HepG2 (cell line): ENCODE measurements at regions not wholly inside any gene's neighbourhood (a gene's known extent, or its start where the extent isn't known, plus 50 kb on each side); places are given as distances from the start of the nearest gene placed in this dataset.
A peak's percentile ranks its signal among the peaks of the same experiment; 100 is the strongest.

ENCODE experiments used
- ATAC-seq: fragments of 200-7000 bp; cut with Tn5 transposase; 3 replicates; pipeline ENCODE4 v1.9.1; 2020; ENCODE audit warnings: mild to moderate bottlenecking, moderate library complexity
- BruUV-seq: library from RNA; stranded (reverse); fragments of 400-500 nt; replicated peaks from 2 replicates; lab custom pipeline; 2021; lab: Mats Ljungman, UMichigan
- CTCF ChIA-PET: fragments of 300-600 bp; formaldehyde crosslinking; extraction: SDS; loops from one replicate; lab custom pipeline; 2021; ENCODE audit warnings: low total read pairs, inconsistent platforms, low intra/inter-chr PET ratio; lab: Yijun Ruan, JAX
- POLR2A ChIA-PET: fragments of 350-600 bp; sonication (Branson Sonifier 250); formaldehyde crosslinking; loops from one replicate; lab custom pipeline; 2020; ENCODE audit warnings: antibody characterized with exemption, inconsistent platforms; lab: Yijun Ruan, JAX
- DNase-seq: peaks from one replicate; pipeline ENCODE4 v3.0.0-alpha.2; 2015; ENCODE audit warnings: low spot score
- FAIRE-seq: peaks from 3 replicates; lab custom pipeline; 2011; peaks lifted over from hg19 to GRCh38; lab: Jason Lieb, UNC
- H2AFZ ChIP-seq: one replicate; pipeline ENCODE4 v1.6.1; 2011; ENCODE audit warnings: low read length, inconsistent platforms
- H3K27ac ChIP-seq: fragments of 300-600 bp; 3 replicates; pipeline ENCODE4 v1.8.0; 2011; ENCODE audit warnings: mixed run types, mild to moderate bottlenecking, mixed read lengths, low read length, inconsistent platforms; ENCODE audit not compliant: insufficient read depth; ENCODE audit errors: extremely low read length
- H3K27me3 ChIP-seq, 2 experiments: fragments of 200-600 bp in 1 of 2; 2 replicates in 1 of 2; 3 replicates in 1 of 2; pipeline versions ENCODE4 v1.6.0 to v1.8.0; 2011; ENCODE audit warnings: low read length in 2 of 2, mild to moderate bottlenecking in 2 of 2, moderate library complexity in 2 of 2, inconsistent platforms in 1 of 2; ENCODE audit not compliant: insufficient read depth in 2 of 2, control insufficient read depth in 1 of 2
- H3K36me3 ChIP-seq, 2 experiments: fragments of 200-600 bp in 1 of 2; replicated peaks in 1 of 2; 2 replicates in 1 of 2; 3 replicates in 1 of 2; pipeline versions ENCODE4 v1.5.1 to v1.8.0; 2011; ENCODE audit warnings: low read length in 2 of 2, inconsistent platforms in 1 of 2; ENCODE audit not compliant: insufficient read depth in 2 of 2, control insufficient read depth in 1 of 2
- H3K4me1 ChIP-seq: 2 replicates; pipeline ENCODE4 v1.5.1; 2012; ENCODE audit warnings: low read length, inconsistent platforms; ENCODE audit not compliant: insufficient read depth
- H3K4me2 ChIP-seq: 2 replicates; pipeline ENCODE4 v1.6.0; 2011; ENCODE audit warnings: low read depth, low read length, inconsistent platforms
- H3K4me3 ChIP-seq, 3 experiments: fragments of 200-600 bp in 1 of 3; sonication (generic), shearing (Covaris generic) in 1 of 3; replicated peaks in 1 of 3; 2 replicates each; pipeline ENCODE4 v1.5.1; 2011 to 2016; ENCODE audit warnings: low read length in 3 of 3, inconsistent platforms in 2 of 3, low read depth in 2 of 3, mild to moderate bottlenecking in 2 of 3, control low read depth in 1 of 3, mixed read lengths in 1 of 3; ENCODE audit not compliant: insufficient read depth in 1 of 3
- H3K79me2 ChIP-seq: one replicate; pipeline ENCODE4 v1.6.1; 2011; ENCODE audit warnings: low read length, inconsistent platforms; ENCODE audit not compliant: insufficient read depth
- H3K9ac ChIP-seq: 2 replicates; pipeline ENCODE4 v1.6.0; 2011; ENCODE audit warnings: mild to moderate bottlenecking, low read depth, low read length, inconsistent platforms; ENCODE audit not compliant: insufficient read depth
- H3K9me3 ChIP-seq: 2 replicates; pipeline ENCODE4 v1.5.1; 2012; ENCODE audit warnings: mild to moderate bottlenecking, low read length
- H4K20me1 ChIP-seq: 2 replicates; pipeline ENCODE4 v1.6.0; 2011; ENCODE audit warnings: inconsistent platforms, mild to moderate bottlenecking, low read length, moderate library complexity; ENCODE audit not compliant: insufficient read depth
- CHD2 ChIP-seq: IDR thresholded peaks from 2 replicates; pipeline ENCODE4 v1.6.1; 2011; ENCODE audit warnings: low read depth, low read length, improper control_type of control experiment
- MXD1 ChIP-seq: sonication (generic); formaldehyde crosslinking; IDR thresholded peaks from 2 replicates; pipeline ENCODE4 v1.4.0; 2020; ENCODE audit warnings: mild to moderate bottlenecking, missing genetic modification reagents
- NFE2 ChIP-seq: sonication (generic); formaldehyde crosslinking; IDR thresholded peaks from 2 replicates; pipeline ENCODE4 v1.4.0; 2020; ENCODE audit warnings: missing genetic modification reagents
- THAP9 ChIP-seq: sonication (generic); formaldehyde crosslinking; IDR thresholded peaks from 2 replicates; pipeline ENCODE4; 2020; ENCODE audit warnings: missing genetic modification reagents, mild to moderate bottlenecking, borderline replicate concordance
- ZNF292 ChIP-seq: sonication (generic); formaldehyde crosslinking; IDR thresholded peaks from 2 replicates; pipeline ENCODE4 v1.8.1; 2022; ENCODE audit warnings: mild to moderate bottlenecking, low read depth, missing genetic modification reagents, borderline replicate concordance
- ZNF510 ChIP-seq: sonication (generic); formaldehyde crosslinking; IDR thresholded peaks from 2 replicates; pipeline ENCODE4 v1.4.0; 2020; ENCODE audit warnings: low read depth, mild to moderate bottlenecking, missing genetic modification reagents
- ZNF850 ChIP-seq: sonication (generic); formaldehyde crosslinking; conservative IDR thresholded peaks from 2 replicates; pipeline ENCODE4 v1.9.0; 2021; ENCODE audit warnings: mild to moderate bottlenecking, missing genetic modification reagents
- WGBS: methylation state at CpG from one replicate; pipeline ENCODE4 v1.1.6; 2017; ENCODE audit warnings: low lambda C conversion rate; 5-methylcytosine and 5-hydroxymethylcytosine counted together
- in situ Hi-C: cut with HindIII; loops from 2 replicates; pipeline ENCODE4 v1.10.0; 2017; ENCODE audit warnings: low pct_unique_long_range_greater_than_20kb; ENCODE audit not compliant: extremely low pct_ligation_motif_present
- intact Hi-C: fragments of 100-400 bp; cut with micrococcal nuclease; formaldehyde crosslinking; loops from one replicate; pipeline ENCODE4 v1.10.0; 2022; ENCODE audit not compliant: unreplicated experiment
- TF ChIP-seq, protein P1 (sequence below): sonication (generic); formaldehyde crosslinking; conservative IDR thresholded peaks from 2 replicates; pipeline ENCODE4 v1.4.0; 2020; ENCODE audit warnings: mild to moderate bottlenecking, missing genetic modification reagents, moderate library complexity

DNA sequence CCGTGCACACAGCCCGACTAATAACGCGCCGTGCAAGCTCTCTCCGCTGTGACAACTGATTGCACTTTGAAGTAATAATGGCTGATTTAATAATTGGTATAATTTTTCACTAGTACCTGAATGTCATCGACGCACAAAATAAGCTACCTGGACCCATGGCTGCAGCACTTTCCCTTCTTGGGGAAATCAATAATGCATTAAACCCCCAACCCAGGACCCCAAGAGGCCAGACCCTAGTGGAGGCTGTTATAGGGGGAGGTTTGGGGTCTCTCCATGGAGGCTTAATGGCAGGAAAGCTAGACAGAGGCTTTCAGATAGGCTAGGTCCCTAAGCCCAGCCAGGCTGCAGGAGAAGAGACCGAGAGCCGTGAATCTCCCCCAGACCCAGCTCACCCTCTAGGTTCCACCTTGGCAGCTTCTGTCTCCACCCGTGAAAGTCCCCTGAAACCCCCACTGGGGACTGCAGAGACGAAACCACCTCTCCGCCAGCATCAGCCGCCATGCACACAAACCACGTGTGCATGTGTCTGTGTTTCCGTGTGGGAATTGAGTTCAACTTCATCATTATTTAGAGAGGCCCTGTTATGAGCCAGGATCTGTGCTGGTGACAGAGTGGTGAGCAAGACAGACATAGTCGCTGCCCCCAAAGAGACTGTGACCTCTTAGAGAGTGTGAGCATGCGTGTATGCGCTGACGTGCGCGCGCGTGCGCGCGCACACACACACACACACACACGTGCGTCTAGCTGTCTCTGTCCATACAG lies 168.6 kb upstream of the MVB12B start (continued):
- TF ChIP-seq THAP9 (CRISPR knock-in tag) (no peak), MXD1 (CRISPR knock-in tag) (no peak), CHD2 (no peak), NFE2 (CRISPR knock-in tag) (no peak)
- TF ChIP-seq, all 625 proteins: peak for 0

DNA sequence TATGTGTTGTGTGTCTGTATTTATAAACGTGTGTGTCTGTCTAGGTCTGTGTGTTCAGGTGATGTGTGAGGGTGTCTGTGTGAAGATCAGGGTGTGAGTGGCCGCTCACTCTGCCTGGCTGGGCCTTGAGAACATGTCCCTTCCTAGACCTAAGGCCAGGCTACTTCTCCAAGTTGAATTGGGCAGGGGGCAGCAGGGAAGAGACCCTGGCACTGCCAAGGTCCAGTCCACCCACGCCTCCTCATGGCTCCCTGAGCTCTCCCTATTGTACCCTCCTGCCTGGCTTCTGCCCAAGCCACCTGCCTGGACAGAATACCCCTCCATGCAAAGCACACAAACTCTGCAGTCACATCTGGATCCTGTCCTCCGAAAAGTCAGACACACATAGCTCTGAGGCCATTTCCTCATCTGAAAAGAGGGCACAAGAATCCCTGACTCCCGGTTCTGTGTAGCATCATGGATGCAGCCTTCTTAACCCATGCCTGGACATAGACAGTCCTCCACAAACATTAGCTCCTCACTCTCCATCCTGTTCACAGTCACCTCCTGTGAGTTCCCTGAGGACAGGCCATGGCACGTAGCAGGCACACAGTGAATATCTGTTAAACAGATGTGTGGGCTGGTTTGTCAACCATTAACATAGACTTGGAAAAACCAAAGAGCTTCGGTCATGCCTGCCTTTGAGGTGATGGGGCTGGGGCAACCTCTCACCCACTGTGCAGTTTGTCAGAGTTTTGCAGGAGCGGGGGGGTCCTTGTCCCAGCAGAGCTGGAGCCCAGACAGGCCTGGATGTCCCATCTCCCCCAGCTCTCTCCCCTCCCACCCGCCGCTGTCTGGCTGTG lies 167.8 kb upstream of the MVB12B start:
- H4K20me1 ChIP-seq, result no peaks in the 10 kb centered on the region
- no peak for DNase-seq
- WGBS, result 21% methylated on average over 8 of the region's 10 CpGs
- ChIA-PET POLR2A (interaction anchor here (1.2 kb wide), 1 partner anchor 12 kb away, joined by 4 read pairs; no protein-coding TSS in a partner anchor), CTCF (no interaction called here)
- peak; percentile 59 for ATAC-seq
- H3K4me2 ChIP-seq, result peak overlapping the region; percentile 16; the same call in 1 of the 2 replicates
- H3K4me3 ChIP-seq, result no peak overlapping the region; a peak in 1 of 6 replicates
- no peak overlapping the region for H3K9ac ChIP-seq
- no peak for FAIRE-seq
- H3K27me3 ChIP-seq, result peaks cover 7 to 56% of the 10 kb centered on the region in 2 experiments; a peak in 4 of 5 replicates
- peaks cover 26% of the 10 kb centered on the region; the same call in 1 of the 2 replicates for H3K4me1 ChIP-seq
- H3K9me3 ChIP-seq, result no peaks in the 10 kb centered on the region
- TF ChIP-seq, protein P1, sequence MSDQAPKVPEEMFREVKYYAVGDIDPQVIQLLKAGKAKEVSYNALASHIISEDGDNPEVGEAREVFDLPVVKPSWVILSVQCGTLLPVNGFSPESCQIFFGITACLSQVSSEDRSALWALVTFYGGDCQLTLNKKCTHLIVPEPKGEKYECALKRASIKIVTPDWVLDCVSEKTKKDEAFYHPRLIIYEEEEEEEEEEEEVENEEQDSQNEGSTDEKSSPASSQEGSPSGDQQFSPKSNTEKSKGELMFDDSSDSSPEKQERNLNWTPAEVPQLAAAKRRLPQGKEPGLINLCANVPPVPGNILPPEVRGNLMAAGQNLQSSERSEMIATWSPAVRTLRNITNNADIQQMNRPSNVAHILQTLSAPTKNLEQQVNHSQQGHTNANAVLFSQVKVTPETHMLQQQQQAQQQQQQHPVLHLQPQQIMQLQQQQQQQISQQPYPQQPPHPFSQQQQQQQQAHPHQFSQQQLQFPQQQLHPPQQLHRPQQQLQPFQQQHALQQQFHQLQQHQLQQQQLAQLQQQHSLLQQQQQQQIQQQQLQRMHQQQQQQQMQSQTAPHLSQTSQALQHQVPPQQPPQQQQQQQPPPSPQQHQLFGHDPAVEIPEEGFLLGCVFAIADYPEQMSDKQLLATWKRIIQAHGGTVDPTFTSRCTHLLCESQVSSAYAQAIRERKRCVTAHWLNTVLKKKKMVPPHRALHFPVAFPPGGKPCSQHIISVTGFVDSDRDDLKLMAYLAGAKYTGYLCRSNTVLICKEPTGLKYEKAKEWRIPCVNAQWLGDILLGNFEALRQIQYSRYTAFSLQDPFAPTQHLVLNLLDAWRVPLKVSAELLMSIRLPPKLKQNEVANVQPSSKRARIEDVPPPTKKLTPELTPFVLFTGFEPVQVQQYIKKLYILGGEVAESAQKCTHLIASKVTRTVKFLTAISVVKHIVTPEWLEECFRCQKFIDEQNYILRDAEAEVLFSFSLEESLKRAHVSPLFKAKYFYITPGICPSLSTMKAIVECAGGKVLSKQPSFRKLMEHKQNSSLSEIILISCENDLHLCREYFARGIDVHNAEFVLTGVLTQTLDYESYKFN (CRISPR knock-in tag), result peak; percentile 26; the same call in 1 of the 2 replicates
- TF ChIP-seq ZNF510 (CRISPR knock-in tag) (0 out of 2 replicates have a peak, but pooled peaks have one; percentile 35), ZNF292 (peak; percentile 30; the same call in 1 of the 2 replicates), ZNF850 (no peak)
- intact Hi-C loops, result no loop called here
- in situ Hi-C loops, result no loop called here
- H3K36me3 ChIP-seq, result no peaks in the 10 kb centered on the region
- H3K79me2 ChIP-seq, result no peaks in the 10 kb centered on the region
- H3K27ac ChIP-seq, result no peak overlapping the region
- no peak overlapping the region for H2AFZ ChIP-seq
- no TSS peak for BruUV-seq
